GM10266 (cell line): ENCODE measurements at regions not wholly inside any gene's neighbourhood (a gene's known extent, or its start where the extent isn't known, plus 50 kb on each side); places are given as distances from the start of the nearest gene placed in this dataset.

Experiments
- DNase-seq: peaks from one replicate; pipeline ENCODE4 v3.0.0; 2012; ENCODE audit errors: extremely low spot score
- TF ChIP-seq, protein P1 (sequence below): IDR thresholded peaks from 2 replicates; pipeline ENCODE4 v1.5.1; 2012; ENCODE audit warnings: mild to moderate bottlenecking, low read depth; ENCODE audit not compliant: control insufficient read depth, insufficient read depth; ENCODE audit errors: missing control alignments

DNA sequence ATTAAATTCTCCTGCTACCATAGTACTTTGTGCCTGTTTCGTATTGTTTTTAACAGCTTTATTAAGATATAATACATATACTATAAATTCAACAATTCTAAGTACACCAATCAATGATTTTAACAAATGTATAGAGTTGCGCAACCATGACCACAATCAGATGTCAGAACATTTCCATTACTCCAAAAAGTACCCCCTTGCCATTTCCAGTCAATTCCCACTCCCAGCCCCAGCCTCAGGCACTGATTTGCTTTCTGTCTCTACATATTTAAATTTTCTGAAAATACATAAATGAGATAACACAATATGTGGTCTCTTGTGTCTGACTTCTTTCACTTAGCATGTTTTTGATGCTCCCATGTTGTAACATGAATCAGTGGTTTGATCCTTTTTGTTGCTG lies 193.9 kb downstream of the FIGN start:
- DNase-seq = no peak
- TF ChIP-seq, protein P1, sequence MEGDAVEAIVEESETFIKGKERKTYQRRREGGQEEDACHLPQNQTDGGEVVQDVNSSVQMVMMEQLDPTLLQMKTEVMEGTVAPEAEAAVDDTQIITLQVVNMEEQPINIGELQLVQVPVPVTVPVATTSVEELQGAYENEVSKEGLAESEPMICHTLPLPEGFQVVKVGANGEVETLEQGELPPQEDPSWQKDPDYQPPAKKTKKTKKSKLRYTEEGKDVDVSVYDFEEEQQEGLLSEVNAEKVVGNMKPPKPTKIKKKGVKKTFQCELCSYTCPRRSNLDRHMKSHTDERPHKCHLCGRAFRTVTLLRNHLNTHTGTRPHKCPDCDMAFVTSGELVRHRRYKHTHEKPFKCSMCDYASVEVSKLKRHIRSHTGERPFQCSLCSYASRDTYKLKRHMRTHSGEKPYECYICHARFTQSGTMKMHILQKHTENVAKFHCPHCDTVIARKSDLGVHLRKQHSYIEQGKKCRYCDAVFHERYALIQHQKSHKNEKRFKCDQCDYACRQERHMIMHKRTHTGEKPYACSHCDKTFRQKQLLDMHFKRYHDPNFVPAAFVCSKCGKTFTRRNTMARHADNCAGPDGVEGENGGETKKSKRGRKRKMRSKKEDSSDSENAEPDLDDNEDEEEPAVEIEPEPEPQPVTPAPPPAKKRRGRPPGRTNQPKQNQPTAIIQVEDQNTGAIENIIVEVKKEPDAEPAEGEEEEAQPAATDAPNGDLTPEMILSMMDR = no peak

DNA sequence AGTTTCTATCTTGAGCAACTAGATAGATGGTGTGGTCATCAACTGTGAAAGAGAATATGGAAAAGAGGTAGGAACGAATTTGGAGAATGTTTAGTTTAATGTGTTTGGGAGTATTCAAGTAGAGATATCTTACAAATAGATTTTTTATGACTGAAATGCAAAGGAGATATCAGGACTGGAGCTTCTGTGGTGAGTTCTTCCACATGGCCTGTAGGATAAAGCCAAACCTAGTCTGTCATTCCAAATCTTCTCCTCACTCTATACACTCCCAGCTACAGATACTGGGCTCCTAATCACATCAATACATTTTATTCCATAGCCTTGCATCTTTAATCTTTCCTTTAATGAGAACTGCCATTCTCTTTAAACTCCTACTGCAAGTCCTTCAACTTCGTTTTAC lies 194.3 kb downstream of the FIGN start:
- TF ChIP-seq, protein P1 = no peak

DNA sequence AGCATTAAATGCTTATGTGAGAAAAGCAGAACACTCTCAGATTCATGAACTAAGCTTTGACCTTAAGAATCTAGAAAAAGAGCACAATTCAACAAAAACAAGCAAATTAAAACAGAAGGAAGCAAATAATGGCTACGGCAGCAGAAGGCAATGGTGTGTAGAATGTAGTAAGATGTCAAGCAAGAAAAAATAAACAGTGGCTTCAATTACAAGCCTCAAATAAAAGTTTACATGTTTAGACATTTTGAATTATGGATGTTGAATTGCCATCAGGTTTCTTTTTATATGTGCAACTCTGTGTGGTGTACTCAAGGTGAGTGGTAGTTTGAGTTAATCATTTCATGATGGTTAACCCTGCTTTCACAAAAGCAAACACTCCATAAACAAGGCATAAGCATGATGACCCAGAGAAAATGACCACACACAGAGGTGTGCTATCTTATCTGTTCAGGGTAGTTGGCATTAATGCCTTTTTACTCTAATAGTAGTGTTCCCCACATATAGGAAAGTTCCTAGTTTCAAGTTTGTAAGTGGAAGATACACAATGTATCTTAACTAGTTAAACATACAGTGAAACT lies 207.1 kb downstream of the FIGN start:
- TF ChIP-seq, protein P1 = no peak
- no peak for DNase-seq

More for the DNA sequence above, 194.3 kb downstream of the FIGN start:
- DNase-seq = no peak

DNA sequence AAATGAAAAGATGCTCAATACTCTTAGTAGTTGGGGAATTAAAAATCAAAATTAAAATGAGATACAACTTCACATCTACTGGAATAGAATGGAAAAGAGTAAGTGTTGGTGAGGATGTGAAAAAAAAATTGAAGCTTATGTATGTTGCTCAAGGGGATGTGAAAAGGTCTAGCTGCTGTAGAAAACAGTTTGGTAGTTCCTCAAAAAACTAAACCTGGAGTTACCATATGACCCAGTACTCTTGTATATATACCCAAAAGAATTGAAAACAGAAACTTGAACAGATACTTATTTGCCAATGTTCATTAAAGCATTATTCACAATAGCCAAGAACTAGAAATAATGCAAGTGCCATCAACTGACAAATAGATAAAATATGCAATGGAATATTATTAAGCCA lies 208.4 kb downstream of the FIGN start:
- TF ChIP-seq, protein P1 = no peak
- no peak for DNase-seq

DNA sequence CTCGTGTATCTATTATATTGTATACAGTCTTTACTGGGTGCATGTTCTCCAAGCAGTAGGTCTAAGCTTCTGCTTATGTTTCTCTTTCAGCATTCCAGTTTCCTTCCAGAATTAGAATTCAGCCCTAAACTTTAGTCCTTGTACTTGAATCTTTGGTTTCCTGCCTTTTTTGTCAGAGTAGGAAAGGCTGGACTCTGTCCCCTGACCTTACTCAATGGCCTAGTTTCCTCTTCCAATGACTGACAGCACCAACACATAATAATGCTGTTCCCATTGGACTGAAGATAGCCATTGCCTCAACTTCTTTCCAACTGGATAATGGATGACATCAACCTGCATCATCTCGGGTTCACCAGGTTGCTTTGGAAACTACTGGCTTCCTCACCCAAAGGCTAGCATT lies 217.0 kb downstream of the FIGN start:
- no peak for DNase-seq
- TF ChIP-seq, protein P1 = no peak

DNA sequence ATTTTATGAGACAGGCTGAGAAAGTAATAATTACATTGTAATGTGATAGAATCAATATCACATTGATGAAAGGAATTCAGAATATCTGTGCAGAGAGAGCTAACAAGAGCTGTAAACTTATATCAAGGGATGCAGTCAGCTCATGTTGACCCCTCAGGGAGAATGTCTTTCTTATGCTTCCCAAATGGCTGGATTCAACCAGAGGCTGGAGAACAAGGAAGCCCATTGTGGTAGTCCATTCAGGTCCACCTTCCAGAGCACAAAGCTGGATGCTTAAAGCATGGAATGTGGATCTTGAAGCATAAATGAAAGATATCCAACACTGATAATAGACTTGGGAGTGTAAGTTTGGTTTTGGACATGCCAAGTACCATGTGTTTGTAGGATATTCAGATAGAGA lies 220.0 kb downstream of the FIGN start:
- no peak for DNase-seq
- TF ChIP-seq, protein P1 = no peak

DNA sequence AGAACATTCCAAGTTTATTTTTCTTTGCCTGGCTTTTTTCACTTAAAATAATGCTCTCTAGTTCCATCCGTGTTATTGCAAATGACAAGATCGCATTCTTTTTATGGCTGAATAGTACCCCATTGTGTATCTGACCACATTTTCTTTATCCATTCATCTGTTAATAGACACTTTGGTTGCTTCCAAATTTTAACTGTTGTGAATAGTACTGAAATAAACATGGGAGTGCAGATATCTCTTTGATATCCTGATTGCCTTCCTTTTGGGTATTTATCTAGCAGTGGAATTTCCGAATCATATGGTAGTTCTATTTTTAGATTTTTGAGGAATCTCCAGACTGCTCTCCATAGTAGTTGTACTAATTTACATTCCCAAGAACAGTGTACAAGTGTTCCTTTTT lies 230.5 kb downstream of the FIGN start:
- no peak for DNase-seq
- TF ChIP-seq, protein P1 = no peak
